ENCODE measurements at regions not wholly inside any gene's neighbourhood (a gene's known extent, or its start where the extent isn't known, plus 50 kb on each side); places are given as distances from the start of the nearest gene placed in this dataset.

- TF ChIP-seq CTCF (conservative IDR thresholded peaks at IDR 0.05 in 1 of 2, IDR thresholded peaks at IDR 0.05 in 1 of 2; ENCODE audit: low read depth in 1 of 2, low read length in 2 of 2) (no peak), EZH2 (IDR thresholded peaks at IDR 0.05; ENCODE audit: low read length, missing control alignments) (no peak)
These were observed 153.8 kb upstream of the LSM14A start for GRCh38 chr19:34018546-34018945.

Data from fibroblast of lung (primary cell).